NCI-H1436 (cell line): ENCODE measurements at regions not wholly inside any gene's neighbourhood (a gene's known extent, or its start where the extent isn't known, plus 50 kb on each side); places are given as distances from the start of the nearest gene placed in this dataset.

Experiments
- DNase-seq: peaks from one replicate; lab custom pipeline; 2025; lab: John Stamatoyannopoulos, UW

- DNase-seq = no peak
Measured at GRCh38 chrX:39829965-39830364, 267.8 kb downstream of the BCOR start.

DNA sequence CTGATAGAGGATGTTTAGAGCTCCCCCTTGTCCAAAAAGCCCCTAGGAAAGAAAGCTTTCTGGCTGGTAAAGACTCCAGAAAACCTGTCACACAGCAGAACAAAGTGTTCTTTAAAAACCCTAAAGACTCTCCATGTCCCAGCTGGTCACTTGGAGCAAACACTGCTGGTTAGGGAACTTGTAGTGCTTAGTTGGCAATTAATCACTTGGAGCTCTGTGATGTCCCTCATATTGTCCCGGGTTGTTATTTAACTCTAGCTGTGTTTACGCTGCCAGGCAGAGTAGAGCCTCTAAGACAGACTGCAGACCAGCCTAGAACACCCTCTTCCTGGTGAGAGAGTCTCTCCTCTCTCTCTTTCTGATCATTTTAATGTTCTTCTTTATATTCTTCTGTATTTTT lies 267.3 kb downstream of the BCOR start:
- DNase-seq = no peak

DNA sequence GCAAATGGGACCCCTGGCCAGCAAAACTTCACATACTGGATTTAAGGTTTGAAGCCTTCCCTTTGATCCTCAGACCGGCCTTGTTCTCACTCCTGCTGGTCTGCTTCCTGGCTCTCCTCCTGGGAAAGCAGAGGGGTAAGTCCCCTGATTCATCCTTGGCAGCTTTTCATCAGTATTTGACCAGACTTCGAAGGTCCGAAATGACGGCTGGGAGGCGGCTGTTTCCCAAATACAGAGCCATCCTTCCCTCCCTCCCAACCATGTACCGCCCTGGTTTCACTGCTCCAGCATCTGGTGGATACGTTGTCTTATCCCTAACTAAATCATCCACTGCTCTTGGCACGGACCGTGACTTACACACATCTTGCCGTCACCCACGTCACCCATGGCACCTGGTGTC lies 265.5 kb downstream of the BCOR start:
- DNase-seq = no peak

GRCh38 chrX:39834600-39834999 lies 263.2 kb downstream of the BCOR start:
- DNase-seq = no peak

- DNase-seq = no peak
Measured at GRCh38 chrX:39835241-39835640, 262.5 kb downstream of the BCOR start.

DNA sequence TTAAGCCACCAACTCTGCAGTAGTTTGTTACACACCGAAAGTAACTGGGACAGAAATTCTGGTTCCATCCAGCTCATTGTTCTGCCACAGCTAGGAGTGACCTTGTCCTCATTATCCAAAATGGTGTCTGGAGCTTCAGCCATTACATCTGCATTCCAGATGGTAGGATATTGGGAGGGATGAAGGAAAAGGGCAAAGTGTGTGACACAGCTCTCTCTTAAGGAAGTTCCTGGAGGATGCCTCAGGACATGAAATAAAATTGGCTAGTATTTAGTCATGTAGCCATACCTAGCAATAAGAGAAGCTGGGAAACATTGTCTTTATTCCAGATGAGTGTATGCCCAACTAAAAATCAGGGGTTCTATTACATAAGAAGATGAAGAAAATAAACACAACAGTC lies 262.0 kb downstream of the BCOR start:
- no peak for DNase-seq

- no peak for DNase-seq
Measured at GRCh38 chrX:39836802-39837420, 260.8 kb downstream of the BCOR start.

DNA sequence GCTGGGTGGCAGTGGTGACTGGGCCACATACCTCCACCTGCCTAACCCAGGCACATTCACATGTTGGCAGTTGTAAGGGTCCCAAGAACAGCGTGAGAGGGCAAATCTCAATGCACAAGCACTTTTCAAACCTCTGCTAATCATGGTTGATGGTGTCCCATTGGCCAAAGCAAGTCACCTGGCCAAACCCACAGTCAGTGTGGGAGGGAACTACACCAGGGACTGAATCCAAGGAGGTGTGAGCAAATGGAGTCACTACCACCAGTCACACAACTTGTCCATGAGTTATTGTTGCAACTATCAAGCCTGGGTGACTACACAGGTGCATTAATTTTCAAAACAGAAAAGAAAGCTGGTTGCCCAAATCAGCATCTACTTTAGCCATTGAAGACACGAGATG lies 260.1 kb downstream of the BCOR start:
- DNase-seq = no peak

GRCh38 chrX:39839371-39839770 lies 258.4 kb downstream of the BCOR start:
- DNase-seq = no peak

DNA sequence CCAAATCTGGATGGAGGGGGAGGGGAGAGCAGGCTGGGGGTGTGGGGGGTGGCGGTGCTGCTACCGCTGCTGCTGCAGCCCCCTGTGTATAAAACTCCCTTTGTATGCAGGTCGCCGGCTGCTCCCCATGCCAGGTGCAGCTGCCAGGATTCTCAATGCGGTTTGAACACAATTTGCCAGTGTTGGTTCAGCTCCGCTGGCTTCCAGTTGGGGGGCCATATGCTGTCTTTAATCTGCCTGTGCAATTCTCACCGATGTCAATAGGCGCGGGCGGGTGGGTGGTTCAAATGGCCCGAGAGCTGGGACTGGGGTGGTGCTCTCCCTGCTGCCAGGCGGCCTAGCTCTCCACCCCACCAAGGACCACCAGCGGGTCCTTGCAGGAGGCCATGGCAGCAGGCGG lies 257.6 kb downstream of the BCOR start:
- DNase-seq = no peak

DNA sequence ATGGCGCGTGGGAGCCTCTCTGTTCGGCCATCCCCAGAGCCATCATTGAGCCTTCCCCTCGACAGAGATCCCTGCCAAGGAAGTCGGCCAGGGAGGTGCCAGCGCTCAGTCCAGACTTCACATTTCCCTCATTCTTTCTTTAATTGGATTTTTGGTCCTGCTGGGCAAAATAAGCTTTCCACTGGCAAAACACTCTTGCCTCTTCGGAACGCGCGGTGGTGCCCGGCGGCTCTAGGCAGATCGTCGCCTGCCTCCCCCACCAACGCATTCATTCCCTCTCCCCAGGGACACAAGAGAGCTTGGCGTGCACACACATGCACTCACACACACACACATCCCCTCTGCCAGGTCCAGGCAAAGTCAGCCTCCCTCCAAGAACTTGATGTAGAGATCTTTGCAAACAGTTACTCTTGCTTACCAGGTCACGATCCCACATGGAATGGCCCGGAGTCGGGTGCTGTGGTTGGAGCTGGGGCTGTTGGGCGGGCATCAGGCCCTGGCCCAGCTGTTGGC lies 257.1 kb downstream of the BCOR start:
- no peak for DNase-seq

- no peak for DNase-seq
Measured at GRCh38 chrX:39841604-39842003, 256.2 kb downstream of the BCOR start.

DNA sequence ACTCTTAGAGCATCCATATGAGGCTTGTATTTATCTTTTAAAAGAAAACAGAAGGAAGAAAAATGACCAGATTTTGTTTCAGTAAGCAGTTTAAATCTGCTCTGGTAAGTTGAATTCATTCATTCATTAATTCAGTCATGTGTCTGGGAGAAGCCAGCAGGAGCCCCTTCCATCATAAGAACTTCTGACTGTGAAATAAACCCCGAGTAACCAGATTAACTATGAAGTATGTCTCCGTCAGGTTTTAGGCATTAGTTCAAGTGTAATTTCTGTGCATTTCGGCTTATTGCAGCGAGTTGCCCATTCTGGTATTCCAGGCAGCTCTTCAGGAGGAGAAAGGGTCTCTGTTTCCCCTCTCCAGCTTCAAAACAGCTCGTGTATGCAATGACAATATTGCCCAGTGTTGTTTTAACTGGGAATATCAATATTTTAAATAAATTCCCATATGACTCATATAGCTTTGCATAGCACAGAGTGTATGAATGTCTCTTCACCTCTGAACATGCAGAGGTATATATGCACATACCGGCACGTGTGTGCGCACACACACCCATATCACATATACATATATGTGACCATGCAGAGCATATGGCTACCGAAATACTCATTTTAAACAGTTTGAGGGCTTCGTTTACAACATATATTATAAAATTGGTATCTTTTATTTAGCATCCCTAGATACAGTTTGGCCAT lies 255.3 kb downstream of the BCOR start:
- DNase-seq = no peak

- no peak for DNase-seq
Measured at GRCh38 chrX:39843318-39843717, 254.4 kb downstream of the BCOR start.

- DNase-seq = no peak
Measured at GRCh38 chrX:39845233-39845632, 252.5 kb downstream of the BCOR start.

GRCh38 chrX:39846460-39846859 lies 251.3 kb downstream of the BCOR start:
- DNase-seq = no peak

GRCh38 chrX:39848243-39848642 lies 249.5 kb downstream of the BCOR start:
- no peak for DNase-seq

DNA sequence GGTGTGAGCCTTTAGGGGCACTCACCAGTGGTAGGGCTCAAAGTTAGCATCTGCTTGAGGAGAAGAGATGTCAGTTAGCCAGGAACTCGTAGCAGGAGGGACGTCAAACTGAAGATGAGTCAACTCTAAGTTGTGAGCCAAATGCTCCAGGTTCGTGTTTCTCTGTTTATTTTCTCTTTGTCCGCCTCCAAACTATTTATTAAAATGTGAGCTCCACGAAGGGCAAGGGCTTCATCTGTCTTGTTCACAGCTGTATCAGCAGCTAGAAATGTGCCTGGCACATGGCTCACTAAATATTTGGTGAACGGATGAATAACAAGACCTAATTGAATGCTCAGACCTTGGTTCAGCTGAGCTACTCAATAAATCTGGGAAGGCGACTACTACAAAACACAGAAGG lies 248.9 kb downstream of the BCOR start:
- no peak for DNase-seq

DNA sequence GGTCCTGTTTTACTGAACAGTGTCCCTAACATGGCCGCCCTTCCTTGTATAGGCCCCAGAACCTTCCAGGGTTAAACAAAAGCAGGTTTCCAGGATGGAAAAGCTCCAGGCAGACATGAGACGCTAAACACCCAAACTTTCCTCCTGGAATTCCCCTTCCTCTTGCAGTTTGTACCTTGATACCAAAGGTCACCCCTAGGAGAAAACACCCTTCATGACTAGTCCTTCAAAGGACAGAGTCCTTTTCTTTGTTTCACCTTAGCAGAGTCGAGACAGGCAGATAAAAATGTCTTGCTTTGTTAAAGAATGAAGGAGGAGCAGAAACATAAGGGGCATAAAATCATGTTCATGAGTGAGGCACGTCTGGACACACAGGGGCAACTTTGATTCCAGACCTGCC lies 247.5 kb downstream of the BCOR start:
- no peak for DNase-seq

DNA sequence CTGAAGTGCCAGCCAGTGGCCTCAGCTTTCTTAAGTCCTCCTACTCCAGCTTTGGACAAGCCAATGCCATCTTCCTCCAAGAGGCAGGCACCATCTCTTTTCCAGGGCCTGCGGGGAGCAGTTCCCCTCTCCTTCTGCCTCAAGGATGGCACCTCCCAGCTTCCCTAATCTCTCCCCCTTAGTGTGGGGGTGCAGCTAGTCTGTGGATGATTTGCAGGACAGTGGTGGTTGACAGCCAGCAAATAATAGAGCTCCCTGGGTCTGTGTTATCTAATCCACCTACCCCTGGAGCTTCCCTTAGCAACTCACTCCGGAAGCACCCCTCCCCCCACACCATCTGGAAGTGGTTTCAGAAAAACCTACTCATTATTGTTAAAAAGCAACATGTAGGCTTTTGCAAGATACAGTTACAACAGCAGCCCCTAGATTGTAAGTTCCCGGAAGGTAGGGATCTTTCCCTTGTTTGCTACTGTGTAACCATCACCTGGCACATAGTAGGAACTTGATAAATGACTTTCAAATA lies 247.1 kb downstream of the BCOR start:
- no peak for DNase-seq

GRCh38 chrX:39851745-39852455 lies 245.9 kb downstream of the BCOR start:
- DNase-seq = no peak

DNA sequence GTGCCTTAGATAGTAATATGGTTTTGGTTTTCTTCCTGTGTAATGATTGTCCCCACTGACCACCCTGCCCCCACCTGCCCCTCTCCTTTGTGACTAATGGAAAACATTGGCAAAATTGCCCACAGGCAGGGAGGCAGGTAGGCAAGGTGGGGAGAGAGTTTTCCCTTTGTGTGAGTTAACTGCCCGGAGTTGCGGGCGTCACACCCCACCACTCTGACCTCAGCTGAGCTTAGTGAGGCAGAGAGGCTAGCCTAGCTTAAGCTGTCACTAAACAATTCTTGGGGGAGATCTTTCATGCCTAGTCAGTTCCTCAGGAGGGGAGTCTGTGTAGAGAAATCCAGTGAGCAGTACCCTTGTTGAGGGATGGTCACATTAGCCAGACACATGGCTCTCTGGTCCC lies 245.3 kb downstream of the BCOR start:
- DNase-seq = no peak

GRCh38 chrX:39853417-39854030 lies 244.2 kb downstream of the BCOR start:
- DNase-seq = no peak
